ENCODE measurements at regions not wholly inside any gene's neighbourhood (a gene's known extent, or its start where the extent isn't known, plus 50 kb on each side); places are given as distances from the start of the nearest gene placed in this dataset.

- no peak overlapping the region for H4K91ac ChIP-seq (ENCODE audit: low read length)
- H3K9ac ChIP-seq (ENCODE audit: low read length), result no peak overlapping the region
- no peak overlapping the region for H3K27ac ChIP-seq (ENCODE audit: low read length, poor library complexity, severe bottlenecking)
- no peaks in the 10 kb centered on the region for H3K79me1 ChIP-seq (replicated peaks; ENCODE audit: low read length, poor library complexity, severe bottlenecking)
- no peaks in the 10 kb centered on the region for H3K9me3 ChIP-seq (ENCODE audit: control insufficient read depth, low read length)
- H2BK5ac ChIP-seq (ENCODE audit: low read depth, low read length, poor library complexity, severe bottlenecking), result no peak overlapping the region
- no peak overlapping the region for H2BK12ac ChIP-seq (ENCODE audit: low read length in 2 of 2)
- no peak overlapping the region for H2BK15ac ChIP-seq (ENCODE audit: low read depth, poor library complexity, severe bottlenecking)
- no peaks in the 10 kb centered on the region for H3K27me3 ChIP-seq (ENCODE audit: control insufficient read depth in 1 of 2, insufficient read depth in 1 of 2, low read length in 2 of 2)
- H2BK120ac ChIP-seq (ENCODE audit: low read depth, low read length), result no peak overlapping the region
- no peak overlapping the region for H4K8ac ChIP-seq (ENCODE audit: low read length)
- no peak overlapping the region for H3K4ac ChIP-seq (ENCODE audit: low read depth in 1 of 2, low read length in 2 of 2)
- H3K18ac ChIP-seq (ENCODE audit: low read depth in 1 of 2, low read length in 2 of 2), result no peak overlapping the region
- no peaks in the 10 kb centered on the region for H3K36me3 ChIP-seq (ENCODE audit: control insufficient read depth in 1 of 2, insufficient read depth in 2 of 2, low read depth in 1 of 2, low read length in 2 of 2)
- no peak overlapping the region for H3K4me3 ChIP-seq (ENCODE audit: insufficient read depth in 1 of 2, low read depth in 1 of 2, low read length in 2 of 2)
- no peak overlapping the region for H3K4me2 ChIP-seq (ENCODE audit: low read length, poor library complexity, severe bottlenecking)
- 75% methylated on average over 1 of the region's 1 CpG for WGBS
- H2AK5ac ChIP-seq (ENCODE audit: low read length, severe bottlenecking), result no peak overlapping the region
- no peak for DNase-seq
- no peak overlapping the region for H2AFZ ChIP-seq (ENCODE audit: low read depth, low read length)
- no peak overlapping the region for H3K14ac ChIP-seq (ENCODE audit: low read length in 2 of 2)
- peaks cover 8% of the 10 kb centered on the region for H3K4me1 ChIP-seq (ENCODE audit: control insufficient read depth, insufficient read depth, low read depth, low read length)
- H3K23ac ChIP-seq (ENCODE audit: low read length in 2 of 2), result no peak overlapping the region
Observed at GRCh38 chr1:67573311-67573872, 111.6 kb upstream of the GADD45A start.

- Histone ChIP-seq H3K27ac (ENCODE audit: low read length, poor library complexity, severe bottlenecking) (no peak overlapping the region), H3K9me3 (ENCODE audit: control insufficient read depth, low read length) (no peaks in the 10 kb centered on the region), H3K14ac (ENCODE audit: low read length in 2 of 2) (no peak overlapping the region), H3K9ac (ENCODE audit: low read length) (no peak overlapping the region), H4K91ac (ENCODE audit: low read length) (no peak overlapping the region), H2BK15ac (ENCODE audit: low read depth, poor library complexity, severe bottlenecking) (no peak overlapping the region), H2AK5ac (ENCODE audit: low read length, severe bottlenecking) (no peak overlapping the region), H3K18ac (ENCODE audit: low read depth in 1 of 2, low read length in 2 of 2) (no peak overlapping the region), H3K36me3 (ENCODE audit: control insufficient read depth in 1 of 2, insufficient read depth in 2 of 2, low read depth in 1 of 2, low read length in 2 of 2) (no peaks in the 10 kb centered on the region), H3K79me1 (replicated peaks; ENCODE audit: low read length, poor library complexity, severe bottlenecking) (no peaks in the 10 kb centered on the region), H2BK5ac (ENCODE audit: low read depth, low read length, poor library complexity, severe bottlenecking) (no peak overlapping the region), H3K4ac (ENCODE audit: low read depth in 1 of 2, low read length in 2 of 2) (no peak overlapping the region), H4K8ac (ENCODE audit: low read length) (no peak overlapping the region), H2BK120ac (ENCODE audit: low read depth, low read length) (no peak overlapping the region), H3K23ac (ENCODE audit: low read length in 2 of 2) (no peak overlapping the region), H2BK12ac (ENCODE audit: low read length in 2 of 2) (no peak overlapping the region), H2AFZ (ENCODE audit: low read depth, low read length) (no peak overlapping the region), H3K27me3 (ENCODE audit: control insufficient read depth in 1 of 2, insufficient read depth in 1 of 2, low read length in 2 of 2) (no peaks in the 10 kb centered on the region), H3K4me1 (ENCODE audit: control insufficient read depth, insufficient read depth, low read depth, low read length) (peaks cover 8% of the 10 kb centered on the region), H3K4me2 (ENCODE audit: low read length, poor library complexity, severe bottlenecking) (no peak overlapping the region), H3K4me3 (ENCODE audit: insufficient read depth in 1 of 2, low read depth in 1 of 2, low read length in 2 of 2) (no peak overlapping the region)
- no peak for DNase-seq
- 89% methylated on average over 5 of the region's 5 CpGs for WGBS
Observed at GRCh38 chr1:67574221-67574620, 110.8 kb upstream of the GADD45A start.

- no peaks in the 10 kb centered on the region for H3K79me1 ChIP-seq (replicated peaks; ENCODE audit: low read length, poor library complexity, severe bottlenecking)
- H3K14ac ChIP-seq (ENCODE audit: low read length in 2 of 2), result no peak overlapping the region
- no peak overlapping the region for H2BK12ac ChIP-seq (ENCODE audit: low read length in 2 of 2)
- H3K9ac ChIP-seq (ENCODE audit: low read length), result peak overlapping the region; percentile 19
- no peak overlapping the region for H2BK5ac ChIP-seq (ENCODE audit: low read depth, low read length, poor library complexity, severe bottlenecking)
- no peak overlapping the region for H3K4ac ChIP-seq (ENCODE audit: low read depth in 1 of 2, low read length in 2 of 2)
- no peak overlapping the region for H2AK5ac ChIP-seq (ENCODE audit: low read length, severe bottlenecking)
- H3K4me1 ChIP-seq (ENCODE audit: control insufficient read depth, insufficient read depth, low read depth, low read length), result peaks cover 2% of the 10 kb centered on the region
- DNase-seq, result peak; percentile 65
- H4K8ac ChIP-seq (ENCODE audit: low read length), result no peak overlapping the region
- H3K27ac ChIP-seq (ENCODE audit: low read length, poor library complexity, severe bottlenecking), result no peak overlapping the region
- no peaks in the 10 kb centered on the region for H3K9me3 ChIP-seq (ENCODE audit: control insufficient read depth, low read length)
- no peaks in the 10 kb centered on the region for H3K27me3 ChIP-seq (ENCODE audit: control insufficient read depth in 1 of 2, insufficient read depth in 1 of 2, low read length in 2 of 2)
- H3K18ac ChIP-seq (ENCODE audit: low read depth in 1 of 2, low read length in 2 of 2), result no peak overlapping the region
- H3K4me2 ChIP-seq (ENCODE audit: low read length, poor library complexity, severe bottlenecking), result no peak overlapping the region
- no peaks in the 10 kb centered on the region for H3K36me3 ChIP-seq (ENCODE audit: control insufficient read depth in 1 of 2, insufficient read depth in 2 of 2, low read depth in 1 of 2, low read length in 2 of 2)
- no peak overlapping the region for H3K23ac ChIP-seq (ENCODE audit: low read length in 2 of 2)
- H2AFZ ChIP-seq (ENCODE audit: low read depth, low read length), result no peak overlapping the region
- no peak overlapping the region for H3K4me3 ChIP-seq (ENCODE audit: insufficient read depth in 1 of 2, low read depth in 1 of 2, low read length in 2 of 2)
- WGBS, result 98% methylated on average over 2 of the region's 2 CpGs
- H4K91ac ChIP-seq (ENCODE audit: low read length), result no peak overlapping the region
- H2BK120ac ChIP-seq (ENCODE audit: low read depth, low read length), result no peak overlapping the region
- no peak overlapping the region for H2BK15ac ChIP-seq (ENCODE audit: low read depth, poor library complexity, severe bottlenecking)
Observed at GRCh38 chr1:67575861-67576260, 109.1 kb upstream of the GADD45A start.

GRCh38 chr1:67576474-67576873 is 108.5 kb upstream of the GADD45A start:
- Histone ChIP-seq H3K14ac (ENCODE audit: low read length in 2 of 2) (no peak overlapping the region), H3K79me1 (replicated peaks; ENCODE audit: low read length, poor library complexity, severe bottlenecking) (no peaks in the 10 kb centered on the region), H2BK5ac (ENCODE audit: low read depth, low read length, poor library complexity, severe bottlenecking) (no peak overlapping the region), H3K4me1 (ENCODE audit: control insufficient read depth, insufficient read depth, low read depth, low read length) (peaks cover 1% of the 10 kb centered on the region), H2BK12ac (ENCODE audit: low read length in 2 of 2) (no peak overlapping the region), H3K4ac (ENCODE audit: low read depth in 1 of 2, low read length in 2 of 2) (no peak overlapping the region), H3K4me3 (ENCODE audit: insufficient read depth in 1 of 2, low read depth in 1 of 2, low read length in 2 of 2) (no peak overlapping the region), H3K9ac (ENCODE audit: low read length) (peak overlapping the region; percentile 19), H2AFZ (ENCODE audit: low read depth, low read length) (no peak overlapping the region), H3K27ac (ENCODE audit: low read length, poor library complexity, severe bottlenecking) (no peak overlapping the region), H4K8ac (ENCODE audit: low read length) (no peak overlapping the region), H3K9me3 (ENCODE audit: control insufficient read depth, low read length) (no peaks in the 10 kb centered on the region), H3K36me3 (ENCODE audit: control insufficient read depth in 1 of 2, insufficient read depth in 2 of 2, low read depth in 1 of 2, low read length in 2 of 2) (no peaks in the 10 kb centered on the region), H3K4me2 (ENCODE audit: low read length, poor library complexity, severe bottlenecking) (no peak overlapping the region), H2AK5ac (ENCODE audit: low read length, severe bottlenecking) (no peak overlapping the region), H3K27me3 (ENCODE audit: control insufficient read depth in 1 of 2, insufficient read depth in 1 of 2, low read length in 2 of 2) (no peaks in the 10 kb centered on the region), H3K23ac (ENCODE audit: low read length in 2 of 2) (no peak overlapping the region), H2BK15ac (ENCODE audit: low read depth, poor library complexity, severe bottlenecking) (no peak overlapping the region), H2BK120ac (ENCODE audit: low read depth, low read length) (no peak overlapping the region), H3K18ac (ENCODE audit: low read depth in 1 of 2, low read length in 2 of 2) (no peak overlapping the region), H4K91ac (ENCODE audit: low read length) (no peak overlapping the region)
- DNase-seq, result no peak
- 95% methylated on average over 3 of the region's 5 CpGs for WGBS

Measured in mesenchymal stem cell (in vitro differentiated cells and primary cell).